ENCODE measurements at regions not wholly inside any gene's neighbourhood (a gene's known extent, or its start where the extent isn't known, plus 50 kb on each side); places are given as distances from the start of the nearest gene placed in this dataset.

DNA sequence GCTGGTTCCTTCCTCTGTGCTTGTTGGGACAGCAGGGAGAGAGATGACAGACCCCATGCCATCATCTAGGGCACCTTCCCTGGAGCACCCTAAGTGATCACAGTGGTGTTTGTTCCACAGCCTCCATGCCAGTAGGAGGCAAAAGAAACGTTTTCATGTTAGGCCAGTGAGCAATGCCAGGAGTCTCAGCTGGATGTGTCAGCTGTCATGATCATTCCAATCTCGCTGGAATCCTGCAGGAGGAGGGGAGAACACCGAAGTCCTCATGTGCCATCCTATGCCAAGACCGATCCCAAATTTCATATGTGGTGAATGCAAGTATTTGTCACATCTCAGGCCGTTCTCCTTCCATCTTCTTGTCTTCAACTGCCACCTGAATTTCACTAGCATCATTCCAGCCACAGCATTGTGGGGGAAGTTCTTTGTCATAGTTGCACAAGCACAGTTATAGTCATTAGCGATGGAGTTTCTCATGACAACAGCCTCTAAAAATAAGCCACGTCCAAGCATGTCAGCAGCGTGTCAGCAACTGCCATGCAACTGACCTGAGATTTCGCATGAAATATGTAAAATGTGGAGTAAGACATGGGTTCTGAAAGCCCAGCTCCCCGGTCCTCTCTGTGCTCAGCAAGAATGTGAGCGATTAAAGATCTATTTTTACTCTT is 97.2 kb upstream of the DNAH5 start:
- TF ChIP-seq POLR2A (IDR thresholded peaks at IDR 0.05), result no peak
- no peak for TF ChIP-seq CTCF (IDR thresholded peaks at IDR 0.05)
- Histone ChIP-seq H3K9me3 (no peaks in the 10 kb centered on the region), H3K36me3 (no peaks in the 10 kb centered on the region), H3K27ac (no peak overlapping the region), H3K4me1 (peaks cover 0 to 11% (median 0%) of the 10 kb centered on the region in 4 donors), H3K4me3 (no peak overlapping the region), H3K27me3 (no peaks in the 10 kb centered on the region)
- no peak for DNase-seq
- 48% methylated on average over 9 of the region's 11 CpGs for WGBS (ENCODE audit: insufficient coverage, low coverage, low lambda C conversion rate, missing lambda C conversion rate)
- intact Hi-C loops (cut with DNase I), result no loop called here
- ATAC-seq, result no peak

DNA sequence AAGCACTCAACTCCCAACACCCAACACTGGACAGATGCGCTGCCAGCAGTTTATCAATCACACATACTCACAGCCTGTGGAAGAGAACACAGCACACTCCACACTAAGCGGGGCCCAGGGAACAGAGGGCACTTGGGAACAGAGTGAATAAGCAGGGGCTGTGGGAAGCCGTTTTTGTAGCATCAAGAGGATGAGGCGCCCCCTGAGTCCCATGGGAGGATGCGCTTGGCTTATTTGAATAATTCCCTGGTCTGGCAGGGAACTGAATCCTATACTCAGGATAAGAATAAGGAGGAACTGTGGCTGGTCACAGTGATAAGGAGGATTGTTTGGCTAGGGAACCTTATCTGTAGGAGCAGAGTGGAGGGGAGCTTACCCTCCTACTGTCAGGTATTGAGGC is 96.1 kb upstream of the DNAH5 start:
- ATAC-seq, result no peak
- intact Hi-C loops (cut with DNase I), result no loop called here
- TF ChIP-seq POLR2A (IDR thresholded peaks at IDR 0.05), result no peak
- no peak for TF ChIP-seq CTCF (IDR thresholded peaks at IDR 0.05)
- H3K27me3 ChIP-seq, result no peaks in the 10 kb centered on the region
- no peak overlapping the region for H3K27ac ChIP-seq
- no peaks in the 10 kb centered on the region for H3K9me3 ChIP-seq
- no peaks in the 10 kb centered on the region for H3K36me3 ChIP-seq
- H3K4me3 ChIP-seq, result no peak overlapping the region
- WGBS (ENCODE audit: insufficient coverage, low coverage, low lambda C conversion rate, missing lambda C conversion rate), result 50% methylated on average over 3 of the region's 5 CpGs
- peaks cover 0 to 11% (median 0%) of the 10 kb centered on the region in 4 donors for H3K4me1 ChIP-seq
- no peak for DNase-seq

DNA sequence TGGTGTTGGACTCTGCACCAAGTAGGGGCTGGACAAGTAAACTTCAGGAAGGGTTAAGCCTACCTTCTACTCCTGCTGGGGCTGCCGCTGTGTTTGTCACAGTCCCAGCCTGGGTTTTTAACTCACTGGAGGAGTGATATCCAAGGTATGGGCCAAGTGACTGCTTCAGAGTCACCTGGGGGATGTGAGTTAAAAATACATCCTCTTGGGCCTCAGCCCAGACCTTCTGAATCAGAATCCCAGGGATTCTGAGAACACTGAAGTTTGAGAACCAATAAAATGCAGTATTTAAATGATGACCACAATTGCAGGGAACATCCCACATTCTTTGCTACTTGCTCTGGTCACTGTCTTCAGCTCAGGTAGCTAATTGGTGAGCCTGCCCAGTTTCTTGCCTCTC is 95.1 kb upstream of the DNAH5 start:
- DNase-seq (no peak), ATAC-seq (no peak)
- TF ChIP-seq POLR2A (IDR thresholded peaks at IDR 0.05) (no peak), CTCF (IDR thresholded peaks at IDR 0.05) (no peak)
- Histone ChIP-seq H3K4me3 (no peak overlapping the region), H3K27ac (no peak overlapping the region), H3K4me1 (peaks cover 0 to 11% (median 0%) of the 10 kb centered on the region in 4 donors), H3K9me3 (no peaks in the 10 kb centered on the region), H3K27me3 (no peaks in the 10 kb centered on the region), H3K36me3 (no peaks in the 10 kb centered on the region)
- intact Hi-C loops (cut with DNase I), result no loop called here
- WGBS (ENCODE audit: insufficient coverage, low coverage, low lambda C conversion rate, missing lambda C conversion rate), result no CpG with 5 or more reads among the region's 1 CpG

GRCh38 chr5:14039063-14039462 is 94.6 kb upstream of the DNAH5 start:
- intact Hi-C loops (cut with DNase I), result no loop called here
- Histone ChIP-seq H3K27me3 (no peaks in the 10 kb centered on the region), H3K36me3 (no peaks in the 10 kb centered on the region), H3K27ac (no peak overlapping the region), H3K4me1 (peaks cover 0 to 11% (median 0%) of the 10 kb centered on the region in 4 donors), H3K9me3 (no peaks in the 10 kb centered on the region), H3K4me3 (no peak overlapping the region)
- TF ChIP-seq POLR2A (IDR thresholded peaks at IDR 0.05) (no peak), CTCF (IDR thresholded peaks at IDR 0.05) (no peak)
- ATAC-seq (no peak), DNase-seq (no peak)
- 56% methylated on average over 7 of the region's 7 CpGs for WGBS (ENCODE audit: insufficient coverage, low coverage, low lambda C conversion rate, missing lambda C conversion rate)

All from right lobe of liver (tissue), 6 donors.